ENCODE measurements at regions not wholly inside any gene's neighbourhood (a gene's known extent, or its start where the extent isn't known, plus 50 kb on each side); places are given as distances from the start of the nearest gene placed in this dataset.

DNA sequence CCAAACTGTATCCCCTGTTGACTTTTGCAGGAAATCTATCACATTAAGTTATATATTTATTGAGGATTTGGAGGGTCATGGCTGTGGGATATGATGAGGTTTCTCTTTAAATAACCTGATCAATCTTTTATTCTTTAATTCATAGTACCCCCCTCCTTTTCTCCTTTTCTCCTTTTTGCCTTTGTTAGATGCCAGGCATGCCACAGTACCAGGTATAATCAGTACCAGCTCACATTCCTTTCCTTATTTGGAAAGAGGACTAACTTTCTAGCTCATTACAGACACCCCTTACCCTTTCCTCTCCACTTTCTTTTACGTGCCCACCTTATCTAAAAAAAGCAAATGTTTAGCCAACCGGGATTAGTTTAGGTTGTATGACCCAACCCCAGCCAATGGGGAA, 326.4 kb upstream of the NAALADL2 start:
- TF ChIP-seq, protein P1, sequence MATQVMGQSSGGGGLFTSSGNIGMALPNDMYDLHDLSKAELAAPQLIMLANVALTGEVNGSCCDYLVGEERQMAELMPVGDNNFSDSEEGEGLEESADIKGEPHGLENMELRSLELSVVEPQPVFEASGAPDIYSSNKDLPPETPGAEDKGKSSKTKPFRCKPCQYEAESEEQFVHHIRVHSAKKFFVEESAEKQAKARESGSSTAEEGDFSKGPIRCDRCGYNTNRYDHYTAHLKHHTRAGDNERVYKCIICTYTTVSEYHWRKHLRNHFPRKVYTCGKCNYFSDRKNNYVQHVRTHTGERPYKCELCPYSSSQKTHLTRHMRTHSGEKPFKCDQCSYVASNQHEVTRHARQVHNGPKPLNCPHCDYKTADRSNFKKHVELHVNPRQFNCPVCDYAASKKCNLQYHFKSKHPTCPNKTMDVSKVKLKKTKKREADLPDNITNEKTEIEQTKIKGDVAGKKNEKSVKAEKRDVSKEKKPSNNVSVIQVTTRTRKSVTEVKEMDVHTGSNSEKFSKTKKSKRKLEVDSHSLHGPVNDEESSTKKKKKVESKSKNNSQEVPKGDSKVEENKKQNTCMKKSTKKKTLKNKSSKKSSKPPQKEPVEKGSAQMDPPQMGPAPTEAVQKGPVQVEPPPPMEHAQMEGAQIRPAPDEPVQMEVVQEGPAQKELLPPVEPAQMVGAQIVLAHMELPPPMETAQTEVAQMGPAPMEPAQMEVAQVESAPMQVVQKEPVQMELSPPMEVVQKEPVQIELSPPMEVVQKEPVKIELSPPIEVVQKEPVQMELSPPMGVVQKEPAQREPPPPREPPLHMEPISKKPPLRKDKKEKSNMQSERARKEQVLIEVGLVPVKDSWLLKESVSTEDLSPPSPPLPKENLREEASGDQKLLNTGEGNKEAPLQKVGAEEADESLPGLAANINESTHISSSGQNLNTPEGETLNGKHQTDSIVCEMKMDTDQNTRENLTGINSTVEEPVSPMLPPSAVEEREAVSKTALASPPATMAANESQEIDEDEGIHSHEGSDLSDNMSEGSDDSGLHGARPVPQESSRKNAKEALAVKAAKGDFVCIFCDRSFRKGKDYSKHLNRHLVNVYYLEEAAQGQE (IDR thresholded peaks at IDR 0.05; ENCODE audit: insufficient read depth in 1 of 2, low read depth in 2 of 2, low read length in 2 of 2) = no peak
- TF ChIP-seq TAF1 (IDR thresholded peaks at IDR 0.05; ENCODE audit: borderline replicate concordance, insufficient read depth, low read length) = no peak
